ENCODE measurements at regions not wholly inside any gene's neighbourhood (a gene's known extent, or its start where the extent isn't known, plus 50 kb on each side); places are given as distances from the start of the nearest gene placed in this dataset.

DNA sequence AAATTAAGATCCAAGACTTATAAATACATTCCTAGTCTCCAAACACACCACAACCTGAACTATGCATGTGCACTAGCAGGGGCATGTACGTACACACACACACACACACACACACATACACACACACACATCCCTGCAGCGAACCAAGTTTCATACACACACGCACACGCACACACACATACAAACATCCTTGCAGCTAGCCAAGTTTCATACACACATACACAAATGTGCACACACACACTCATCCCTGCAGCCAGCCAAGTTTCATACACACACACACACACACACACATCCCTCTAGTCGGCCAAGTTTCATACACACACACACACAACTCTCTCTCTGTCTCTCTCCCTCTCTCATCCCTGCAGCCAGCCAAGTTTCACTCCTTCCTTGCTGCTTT is 82.7 kb upstream of the WIPF3 start:
- no peak for TF ChIP-seq EZH2 (IDR thresholded peaks at IDR 0.05; ENCODE audit: low read length, missing control alignments)
- TF ChIP-seq, protein P1, sequence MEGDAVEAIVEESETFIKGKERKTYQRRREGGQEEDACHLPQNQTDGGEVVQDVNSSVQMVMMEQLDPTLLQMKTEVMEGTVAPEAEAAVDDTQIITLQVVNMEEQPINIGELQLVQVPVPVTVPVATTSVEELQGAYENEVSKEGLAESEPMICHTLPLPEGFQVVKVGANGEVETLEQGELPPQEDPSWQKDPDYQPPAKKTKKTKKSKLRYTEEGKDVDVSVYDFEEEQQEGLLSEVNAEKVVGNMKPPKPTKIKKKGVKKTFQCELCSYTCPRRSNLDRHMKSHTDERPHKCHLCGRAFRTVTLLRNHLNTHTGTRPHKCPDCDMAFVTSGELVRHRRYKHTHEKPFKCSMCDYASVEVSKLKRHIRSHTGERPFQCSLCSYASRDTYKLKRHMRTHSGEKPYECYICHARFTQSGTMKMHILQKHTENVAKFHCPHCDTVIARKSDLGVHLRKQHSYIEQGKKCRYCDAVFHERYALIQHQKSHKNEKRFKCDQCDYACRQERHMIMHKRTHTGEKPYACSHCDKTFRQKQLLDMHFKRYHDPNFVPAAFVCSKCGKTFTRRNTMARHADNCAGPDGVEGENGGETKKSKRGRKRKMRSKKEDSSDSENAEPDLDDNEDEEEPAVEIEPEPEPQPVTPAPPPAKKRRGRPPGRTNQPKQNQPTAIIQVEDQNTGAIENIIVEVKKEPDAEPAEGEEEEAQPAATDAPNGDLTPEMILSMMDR (conservative IDR thresholded peaks at IDR 0.05 in 1 of 2, IDR thresholded peaks at IDR 0.05 in 1 of 2; ENCODE audit: low read depth in 1 of 2, low read length in 2 of 2), result no peak
